ENCODE measurements at regions not wholly inside any gene's neighbourhood (a gene's known extent, or its start where the extent isn't known, plus 50 kb on each side); places are given as distances from the start of the nearest gene placed in this dataset.

- FAIRE-seq: no peak
- no peak for DNase-seq (ENCODE audit: insufficient read length, low spot score)
- no peak for TF ChIP-seq CTCF (IDR thresholded peaks at IDR 0.05; ENCODE audit: insufficient read depth, missing control alignments)
These were observed 149.0 kb downstream of the GLI2 start for GRCh38 chr2:120884472-120885290.

GRCh38 chr2:120885321-120885720 lies 149.7 kb downstream of the GLI2 start:
- DNase-seq (ENCODE audit: insufficient read length, low spot score) (no peak), FAIRE-seq (no peak)
- TF ChIP-seq CTCF (IDR thresholded peaks at IDR 0.05; ENCODE audit: insufficient read depth, missing control alignments): no peak

- no peak for TF ChIP-seq CTCF (IDR thresholded peaks at IDR 0.05; ENCODE audit: insufficient read depth, missing control alignments)
- no peak for FAIRE-seq
- DNase-seq (ENCODE audit: insufficient read length, low spot score): no peak
These were observed 150.1 kb downstream of the GLI2 start for GRCh38 chr2:120885749-120886148.

GRCh38 chr2:120886534-120887319 lies 151.1 kb downstream of the GLI2 start:
- FAIRE-seq: no peak
- no peak for DNase-seq (ENCODE audit: insufficient read length, low spot score)

GRCh38 chr2:120887320-120887697 lies 151.6 kb downstream of the GLI2 start:
- no peak for TF ChIP-seq CTCF (IDR thresholded peaks at IDR 0.05; ENCODE audit: insufficient read depth, missing control alignments)
- DNase-seq (ENCODE audit: insufficient read length, low spot score) (no peak), FAIRE-seq (no peak)

More at GRCh38 chr2:120886534-120887319, 151.1 kb downstream of the GLI2 start:
- TF ChIP-seq CTCF (IDR thresholded peaks at IDR 0.05; ENCODE audit: insufficient read depth, missing control alignments): no peak

GRCh38 chr2:120887741-120888231 lies 152.1 kb downstream of the GLI2 start:
- DNase-seq (ENCODE audit: insufficient read length, low spot score) (no peak), FAIRE-seq (no peak)
- TF ChIP-seq CTCF (IDR thresholded peaks at IDR 0.05; ENCODE audit: insufficient read depth, missing control alignments): no peak

Measured in D721Med (cell line).